Chondrocyte (in vitro differentiated cells): ENCODE measurements at regions not wholly inside any gene's neighbourhood (a gene's known extent, or its start where the extent isn't known, plus 50 kb on each side); places are given as distances from the start of the nearest gene placed in this dataset.
"Not testable (repeated sequence)": the region's sequence is repeated elsewhere in the genome, so short reads cannot be mapped to it uniquely, and the experiment has no call there.

Experiments used
- DNase-seq: peaks from one replicate; pipeline ENCODE4 v3.0.0; 2021; ENCODE audit warnings: mixed read lengths, low spot score
- H3K27ac Mint-ChIP-seq: one replicate; pipeline ENCODE4 v1.8.0; 2021; ENCODE audit warnings: mild to moderate bottlenecking, moderate library complexity, mixed read lengths; ENCODE audit not compliant: unreplicated experiment
- H3K27me3 Mint-ChIP-seq: 2 replicates; pipeline ENCODE4 v1.8.0; 2021; ENCODE audit warnings: low read depth, mixed read lengths
- H3K36me3 Mint-ChIP-seq: 2 replicates; pipeline ENCODE4 v1.8.0; 2021; ENCODE audit warnings: low read depth, mixed read lengths
- H3K4me1 Mint-ChIP-seq: 2 replicates; pipeline ENCODE4 v1.8.0; 2021; ENCODE audit warnings: low read depth, mild to moderate bottlenecking, mixed read lengths
- H3K4me3 Mint-ChIP-seq: one replicate; pipeline ENCODE4 v1.8.0; 2021; ENCODE audit warnings: mild to moderate bottlenecking, moderate library complexity, mixed read lengths; ENCODE audit not compliant: unreplicated experiment
- H3K9me3 Mint-ChIP-seq: 2 replicates; pipeline ENCODE4 v1.8.0; 2021; ENCODE audit warnings: low read depth, mixed read lengths
- CTCF ChIP-seq: fragments of 200-600 bp; sonication (generic); IDR thresholded peaks from 2 replicates; pipeline ENCODE4 v1.5.0; 2021; ENCODE audit warnings: antibody characterized with exemption, mild to moderate bottlenecking, moderate library complexity

DNA sequence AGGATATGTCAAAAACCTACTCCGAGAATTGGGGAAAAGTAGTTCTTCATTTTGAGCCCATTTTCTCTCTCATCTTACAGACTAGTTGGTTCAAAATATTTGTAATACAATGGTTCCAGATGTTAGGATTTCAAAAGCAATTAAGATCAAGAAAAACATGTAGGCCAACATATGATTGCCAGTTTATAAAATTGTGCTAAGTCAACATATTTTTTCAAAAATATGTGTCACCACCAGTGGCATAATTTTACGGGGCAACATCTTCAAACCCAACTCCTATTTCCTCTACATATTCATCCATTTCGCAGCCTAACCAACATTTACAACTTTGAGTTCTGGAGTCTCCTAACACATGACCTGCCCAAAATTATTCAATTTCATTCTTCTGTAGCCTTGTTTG is 514.5 kb upstream of the TPK1 start:
- no peak for TF ChIP-seq CTCF
- Mint-ChIP-seq H3K27ac (no peak overlapping the region), H3K27me3 (no peaks in the 10 kb centered on the region), H3K36me3 (no peaks in the 10 kb centered on the region), H3K4me1 (no peaks in the 10 kb centered on the region), H3K9me3 (peaks cover 12% of the 10 kb centered on the region), H3K4me3 (no peak overlapping the region)
- DNase-seq, result no peak

DNA sequence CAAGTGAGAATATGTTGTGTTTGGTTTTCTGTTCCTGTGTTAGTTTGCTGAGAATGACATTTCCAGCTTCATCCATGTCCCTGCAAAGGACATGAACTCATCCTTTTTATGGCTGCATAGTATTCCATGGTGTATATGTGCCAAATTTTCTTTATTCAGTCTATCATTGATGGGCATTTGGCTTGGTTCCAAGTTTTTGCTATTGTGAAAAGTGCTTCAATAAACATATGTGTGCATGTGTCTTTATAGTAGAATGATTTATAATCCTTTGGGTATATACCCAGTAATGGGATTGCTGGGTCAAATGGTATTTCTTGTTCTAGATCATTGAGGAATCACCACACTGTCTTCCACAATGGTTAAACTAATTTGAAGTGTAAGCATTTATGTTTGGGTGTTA is 513.6 kb upstream of the TPK1 start:
- H3K27me3 Mint-ChIP-seq, H3K36me3 Mint-ChIP-seq, H3K4me1 Mint-ChIP-seq, DNase-seq, H3K4me3 Mint-ChIP-seq, H3K27ac Mint-ChIP-seq: not testable (repeated sequence)
- H3K9me3 Mint-ChIP-seq, result peaks cover 12% of the 10 kb centered on the region

- TF ChIP-seq CTCF, result no peak
- Mint-ChIP-seq H3K27ac (no peak overlapping the region), H3K4me3 (no peak overlapping the region), H3K4me1 (no peaks in the 10 kb centered on the region), H3K36me3 (peaks cover 2% of the 10 kb centered on the region), H3K9me3 (peaks cover 15% of the 10 kb centered on the region), H3K27me3 (no peaks in the 10 kb centered on the region)
- DNase-seq, result no peak
Measured at GRCh38 chr7:145347271-145347670, 511.4 kb upstream of the TPK1 start.

GRCh38 chr7:145339319-145339718 is 503.5 kb upstream of the TPK1 start:
- no peak overlapping the region for H3K4me3 Mint-ChIP-seq
- DNase-seq, result no peak
- peaks cover 28% of the 10 kb centered on the region for H3K9me3 Mint-ChIP-seq
- H3K27me3 Mint-ChIP-seq, result no peaks in the 10 kb centered on the region
- no peak for TF ChIP-seq CTCF
- no peak overlapping the region for H3K27ac Mint-ChIP-seq
- peaks cover 2% of the 10 kb centered on the region for H3K36me3 Mint-ChIP-seq
- H3K4me1 Mint-ChIP-seq, result no peaks in the 10 kb centered on the region

DNA sequence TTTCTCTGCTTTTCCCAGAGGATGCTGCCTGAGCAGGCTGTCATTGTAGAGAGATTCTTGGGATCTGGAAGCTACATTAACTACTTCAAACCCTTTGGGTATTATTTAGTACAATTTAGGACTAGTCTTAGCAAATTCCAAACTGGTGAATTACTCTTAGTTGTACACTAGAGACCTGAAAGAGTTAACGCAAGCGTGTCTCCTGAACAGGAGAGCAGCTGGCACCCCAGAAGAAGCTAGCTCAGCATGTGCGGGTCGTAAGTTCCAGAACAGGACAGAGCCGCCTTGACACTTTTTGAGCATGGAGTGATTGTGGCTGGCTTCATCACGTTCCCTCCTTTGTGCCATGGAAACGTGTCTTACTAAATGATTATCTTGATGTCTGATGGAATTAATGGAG is 495.7 kb upstream of the TPK1 start:
- no peaks in the 10 kb centered on the region for H3K27me3 Mint-ChIP-seq
- no peaks in the 10 kb centered on the region for H3K4me1 Mint-ChIP-seq
- TF ChIP-seq CTCF, result no peak
- no peak overlapping the region for H3K4me3 Mint-ChIP-seq
- H3K27ac Mint-ChIP-seq, result no peak overlapping the region
- H3K36me3 Mint-ChIP-seq, result no peaks in the 10 kb centered on the region
- peaks cover 23% of the 10 kb centered on the region for H3K9me3 Mint-ChIP-seq
- DNase-seq, result no peak

DNA sequence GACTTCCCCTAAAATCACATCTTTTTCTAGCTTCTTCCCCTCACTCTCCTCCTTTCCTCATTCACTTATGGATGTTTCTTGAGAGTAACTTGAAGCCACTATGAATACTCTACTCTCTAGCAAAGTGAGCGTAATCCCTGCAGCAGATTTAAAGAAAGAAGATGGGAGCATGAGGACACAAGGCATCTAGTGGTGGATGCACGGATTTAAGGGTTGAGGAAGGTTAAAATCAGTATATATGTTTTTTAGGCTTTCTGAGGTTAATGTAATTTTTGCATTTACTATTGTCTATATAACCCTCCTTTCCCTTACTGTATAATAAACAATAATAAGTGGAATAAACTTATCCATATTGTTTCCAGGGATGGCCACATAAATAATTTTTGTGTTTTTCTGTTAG is 495.2 kb upstream of the TPK1 start:
- no peaks in the 10 kb centered on the region for H3K27me3 Mint-ChIP-seq
- no peak overlapping the region for H3K4me3 Mint-ChIP-seq
- peak; percentile 74 for TF ChIP-seq CTCF
- DNase-seq, result no peak
- H3K36me3 Mint-ChIP-seq, result no peaks in the 10 kb centered on the region
- no peaks in the 10 kb centered on the region for H3K4me1 Mint-ChIP-seq
- H3K9me3 Mint-ChIP-seq, result peaks cover 19% of the 10 kb centered on the region
- H3K27ac Mint-ChIP-seq, result no peak overlapping the region
